H1 (cell line): ENCODE measurements at regions not wholly inside any gene's neighbourhood (a gene's known extent, or its start where the extent isn't known, plus 50 kb on each side); places are given as distances from the start of the nearest gene placed in this dataset.

Source experiments
- CTCF ChIA-PET: fragments of 300-600 bp; sonication (Branson Sonifier 250); formaldehyde crosslinking; loops from one replicate; lab custom pipeline; 2021; ENCODE audit not compliant: partially characterized antibody; lab: Charles Lee
- POLR2A ChIA-PET: fragments of 300-600 bp; sonication (Branson Sonifier 250); formaldehyde crosslinking; loops from one replicate; lab custom pipeline; 2021; ENCODE audit warnings: inconsistent platforms; ENCODE audit not compliant: partially characterized antibody; lab: Charles Lee
- DNase-seq, 2 experiments: peaks; one replicate each; pipeline versions ENCODE4 v3.0.0 to v3.0.0-alpha.2; 2010 to 2022; ENCODE audit warnings: low spot score in 2 of 2, low read depth in 1 of 2, mixed read lengths in 1 of 2
- FAIRE-seq: peaks from 2 replicates; lab custom pipeline; 2011; peaks lifted over from hg19 to GRCh38; lab: Jason Lieb, UNC
- H2AFZ ChIP-seq: 2 replicates; pipeline ENCODE4 v1.8.1; 2012; ENCODE audit warnings: low read length, inconsistent platforms
- H2AK5ac ChIP-seq: 2 replicates; pipeline ENCODE4 v1.6.1; 2013; ENCODE audit warnings: low read depth, low read length
- H2BK120ac ChIP-seq: replicated peaks from 2 replicates; pipeline ENCODE3; 2013; ENCODE audit warnings: low read depth, low read length, inconsistent platforms
- H2BK12ac ChIP-seq: 2 replicates; pipeline ENCODE4 v1.6.1; 2013; ENCODE audit warnings: low read depth, low read length
- H2BK15ac ChIP-seq: 2 replicates; pipeline ENCODE4 v1.6.1; 2013; ENCODE audit warnings: low read length
- H2BK20ac ChIP-seq: 2 replicates; pipeline ENCODE4 v1.6.1; 2013; ENCODE audit warnings: low read length
- H2BK5ac ChIP-seq: 2 replicates; pipeline ENCODE4 v1.6.1; 2013; ENCODE audit warnings: low read depth, low read length
- H3K14ac ChIP-seq: 2 replicates; pipeline ENCODE4 v1.6.1; 2013; ENCODE audit warnings: inconsistent platforms; ENCODE audit not compliant: insufficient read length
- H3K18ac ChIP-seq: 2 replicates; pipeline ENCODE4 v1.6.1; 2013; ENCODE audit warnings: low read length; ENCODE audit errors: extremely low read depth
- H3K23ac ChIP-seq: 2 replicates; pipeline ENCODE4 v1.6.1; 2013; ENCODE audit warnings: inconsistent platforms; ENCODE audit not compliant: insufficient read length
- H3K23me2 ChIP-seq: 2 replicates; pipeline ENCODE4 v1.6.1; 2013; ENCODE audit warnings: low read depth, low read length
- H3K27ac ChIP-seq: 2 replicates; pipeline ENCODE4 v1.6.1; 2011; ENCODE audit warnings: low read depth, low read length, inconsistent platforms
- H3K27me3 ChIP-seq, 4 experiments: replicated peaks in 1 of 4; 1 replicate in 1 of 4; 2 replicates in 3 of 4; pipeline versions ENCODE4 v1.6.1 to v1.8.1; 2011 to 2013; ENCODE audit warnings: low read length in 3 of 4, mild to moderate bottlenecking in 3 of 4, inconsistent platforms in 2 of 4, mixed read lengths in 2 of 4, moderate library complexity in 1 of 4; ENCODE audit not compliant: control insufficient read depth in 3 of 4, insufficient read depth in 3 of 4; ENCODE audit errors: extremely low read depth in 1 of 4
- H3K36me3 ChIP-seq, 4 experiments: 2 replicates each; pipeline versions ENCODE4 v1.6.1 to v1.8.1; 2011 to 2013; ENCODE audit warnings: mild to moderate bottlenecking in 4 of 4, low read length in 3 of 4, moderate library complexity in 2 of 4, control low read depth in 1 of 4, inconsistent platforms in 1 of 4; ENCODE audit not compliant: insufficient read depth in 4 of 4, control insufficient read depth in 2 of 4
- H3K4ac ChIP-seq: replicated peaks from 2 replicates; pipeline ENCODE3; 2013; ENCODE audit warnings: low read length, low read depth, mixed read lengths, inconsistent platforms; ENCODE audit not compliant: insufficient read length
- H3K4me1 ChIP-seq, 4 experiments: replicated peaks in 1 of 4; 1 replicate in 1 of 4; 2 replicates in 3 of 4; pipeline versions ENCODE4 v1.6.1 to v1.8.1; 2011 to 2013; ENCODE audit warnings: low read length in 3 of 4, inconsistent platforms in 2 of 4, mixed read lengths in 1 of 4; ENCODE audit not compliant: insufficient read depth in 4 of 4, control insufficient read depth in 3 of 4
- H3K4me2 ChIP-seq, 2 experiments: 2 replicates each; pipeline versions ENCODE4 v1.6.1 to v1.8.1; 2011 to 2013; ENCODE audit warnings: low read depth in 2 of 2, low read length in 2 of 2, control low read depth in 1 of 2, inconsistent platforms in 1 of 2, mild to moderate bottlenecking in 1 of 2; ENCODE audit not compliant: insufficient read depth in 1 of 2
- H3K4me3 ChIP-seq, 4 experiments: fragments of 200-600, 300-600 bp in 1 of 4; sonication (generic), shearing (Covaris generic), sonication (Bioruptor Twin) in 1 of 4; 2 replicates each; pipeline versions ENCODE4 v1.5.1 to v1.8.1; 2011 to 2016; ENCODE audit warnings: low read length in 4 of 4, low read depth in 3 of 4, control low read depth in 2 of 4, inconsistent platforms in 2 of 4, mild to moderate bottlenecking in 2 of 4, mixed read lengths in 1 of 4, moderate library complexity in 1 of 4; ENCODE audit not compliant: insufficient read depth in 2 of 4; ENCODE audit errors: extremely low read depth in 1 of 4
- H3K56ac ChIP-seq: replicated peaks from 2 replicates; pipeline ENCODE3; 2013; ENCODE audit warnings: low read depth, mild to moderate bottlenecking, mixed read lengths, low read length, inconsistent platforms; ENCODE audit not compliant: insufficient read length
- H3K79me1 ChIP-seq: 2 replicates; pipeline ENCODE4 v1.6.1; 2013; ENCODE audit warnings: low read depth, low read length, control low read depth
- H3K79me2 ChIP-seq, 2 experiments: 2 replicates each; pipeline versions ENCODE4 v1.6.1 to v1.8.1; 2012 to 2013; ENCODE audit warnings: low read length in 2 of 2, mild to moderate bottlenecking in 2 of 2, inconsistent platforms in 1 of 2; ENCODE audit not compliant: insufficient read depth in 2 of 2, control insufficient read depth in 1 of 2
- H3K9ac ChIP-seq, 4 experiments: replicated peaks in 1 of 4; 1 replicate in 1 of 4; 2 replicates in 3 of 4; pipeline versions ENCODE4 v1.6.1 to v1.8.1; 2011 to 2013; ENCODE audit warnings: low read depth in 3 of 4, low read length in 3 of 4, control low read depth in 2 of 4, mild to moderate bottlenecking in 2 of 4, moderate library complexity in 2 of 4, inconsistent platforms in 1 of 4; ENCODE audit errors: extremely low read depth in 1 of 4
- H3K9me3 ChIP-seq, 2 experiments: 2 replicates each; pipeline versions ENCODE4 v1.6.1 to v1.8.1; 2012 to 2013; ENCODE audit warnings: mild to moderate bottlenecking in 2 of 2, moderate library complexity in 2 of 2, control low read depth in 1 of 2, inconsistent platforms in 1 of 2, low read depth in 1 of 2, low read length in 1 of 2, mixed read lengths in 1 of 2; ENCODE audit not compliant: insufficient read depth in 2 of 2
- H4K20me1 ChIP-seq, 2 experiments: replicated peaks in 1 of 2; 2 replicates each; pipeline versions ENCODE3 to v1.8.1; 2011 to 2013; ENCODE audit warnings: inconsistent platforms in 2 of 2, low read length in 2 of 2, mild to moderate bottlenecking in 1 of 2; ENCODE audit not compliant: insufficient read depth in 2 of 2, control insufficient read depth in 1 of 2
- H4K5ac ChIP-seq: 2 replicates; pipeline ENCODE4 v1.6.1; 2013; ENCODE audit warnings: low read length, low read depth, mixed read lengths, inconsistent platforms; ENCODE audit not compliant: insufficient read length
- H4K8ac ChIP-seq: 2 replicates; pipeline ENCODE4 v1.8.0; 2013; ENCODE audit warnings: mild to moderate bottlenecking, moderate library complexity, low read length, inconsistent platforms; ENCODE audit not compliant: insufficient read depth; ENCODE audit errors: extremely low read depth
- H4K91ac ChIP-seq: replicated peaks from 2 replicates; pipeline ENCODE3; 2013; ENCODE audit warnings: low read length, mixed read lengths, inconsistent platforms; ENCODE audit not compliant: insufficient read length
- BRCA1 ChIP-seq: IDR thresholded peaks from 2 replicates; pipeline ENCODE4 v1.6.1; 2012; ENCODE audit warnings: low read depth, low read length, improper control_type of control experiment
- EP300 ChIP-seq, 2 experiments: IDR thresholded peaks; 1 replicate in 1 of 2; 2 replicates in 1 of 2; pipeline ENCODE4 v1.6.1; 2011 to 2012; ENCODE audit warnings: low read depth in 2 of 2, low read length in 2 of 2, mild to moderate bottlenecking in 2 of 2, borderline replicate concordance in 1 of 2, inconsistent platforms in 1 of 2, moderate library complexity in 1 of 2
- EZH2 ChIP-seq: fragments of 200-600 bp; sonication (generic); IDR thresholded peaks from 2 replicates; pipeline ENCODE4 v1.7.1; 2012; ENCODE audit warnings: low read depth, mild to moderate bottlenecking, moderate library complexity, low read length, inconsistent platforms; ENCODE audit not compliant: severe bottlenecking
- KDM1A ChIP-seq: fragments of 200-600, 300-600 bp; sonication (generic); IDR thresholded peaks from 2 replicates; pipeline ENCODE4 v1.7.1; 2016; ENCODE audit warnings: mild to moderate bottlenecking, low read length, borderline replicate concordance
- RNF2 ChIP-seq: fragments of 200-900, 300-1000 bp; sonication (generic); IDR thresholded peaks from 2 replicates; pipeline ENCODE4 v1.7.1; 2016; ENCODE audit warnings: borderline replicate concordance, low read depth, mild to moderate bottlenecking, antibody characterized with exemption, low read length; ENCODE audit not compliant: poor library complexity, severe bottlenecking; ENCODE audit errors: missing control alignments
- SIN3A ChIP-seq, 2 experiments: IDR thresholded peaks in 1 of 2; conservative IDR thresholded peaks in 1 of 2; 2 replicates each; pipeline ENCODE4 v1.6.1; 2011 to 2012; ENCODE audit warnings: low read length in 2 of 2, improper control_type of control experiment in 1 of 2, low read depth in 1 of 2, mild to moderate bottlenecking in 1 of 2
- SP2 ChIP-seq: IDR thresholded peaks from 2 replicates; pipeline ENCODE4 v1.6.1; 2012; ENCODE audit warnings: mild to moderate bottlenecking, low read length, inconsistent platforms
- WGBS, 2 experiments: shearing (Covaris generic) in 1 of 2; methylation state at CpG; one replicate each; pipeline versions ENCODE4 v1.1.6 to v1.1.7; 2013 to 2015; ENCODE audit warnings: low lambda C conversion rate in 2 of 2, mixed read lengths in 2 of 2, inconsistent platforms in 1 of 2, low coverage in 1 of 2, missing lambda C conversion rate in 1 of 2; ENCODE audit not compliant: insufficient replicate concordance in 2 of 2, insufficient coverage in 1 of 2, insufficient read length in 1 of 2; ENCODE audit errors: extremely low coverage in 1 of 2, missing lambda C conversion rate in 1 of 2; 5-methylcytosine and 5-hydroxymethylcytosine counted together

DNA sequence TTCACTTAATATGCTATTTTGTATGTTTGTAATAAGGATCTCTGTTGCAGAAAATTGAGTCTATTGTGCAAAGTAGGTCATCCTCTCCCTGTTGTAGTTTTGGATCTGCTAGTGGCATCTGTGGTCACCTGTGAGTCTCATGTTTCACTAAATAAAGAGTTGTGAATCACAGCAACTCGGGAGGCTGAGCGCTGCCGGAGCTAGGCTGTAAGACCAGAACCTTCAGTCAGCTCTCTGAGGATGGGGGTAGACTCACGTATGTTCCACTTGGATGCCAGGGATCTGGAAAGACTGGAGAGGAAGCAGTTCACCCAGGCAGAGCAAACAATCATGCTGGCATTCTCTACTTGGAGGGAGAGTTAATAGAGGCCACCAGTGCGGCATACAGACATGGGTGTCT lies 187.3 kb upstream of the FOXA2 start:
- Histone ChIP-seq H3K23me2 (no peaks in the 10 kb centered on the region), H2BK5ac (no peak overlapping the region), H3K4ac (no peak overlapping the region), H3K9me3 (peaks cover 0 to 7% of the 10 kb centered on the region in 2 experiments; a peak in 2 of 4 replicates), H3K79me2 (no peaks in the 10 kb centered on the region), H3K4me1 (no peaks in the 10 kb centered on the region), H3K79me1 (no peaks in the 10 kb centered on the region), H3K27me3 (no peaks in the 10 kb centered on the region), H4K5ac (no peak overlapping the region), H3K9ac (no peak overlapping the region), H3K27ac (no peak overlapping the region), H3K14ac (no peak overlapping the region), H2BK20ac (no peak overlapping the region), H2BK15ac (no peak overlapping the region), H3K4me3 (no peak overlapping the region), H3K56ac (no peak overlapping the region), H3K23ac (no peak overlapping the region), H3K4me2 (no peak overlapping the region), H4K8ac (no peak overlapping the region), H2BK12ac (no peak overlapping the region), H2AFZ (no peak overlapping the region), H4K20me1 (no peaks in the 10 kb centered on the region), H3K36me3 (no peaks in the 10 kb centered on the region), H2AK5ac (no peak overlapping the region), H3K18ac (no peak overlapping the region), H2BK120ac (no peak overlapping the region), H4K91ac (no peak overlapping the region)
- DNase-seq = no peak
- no peak for FAIRE-seq
- 89% methylated on average over 5 of the region's 5 CpGs; no CpG with 5 or more reads in 1 of the 2 experiments for WGBS, 2 experiments
- CTCF ChIA-PET = interaction anchor here (1.9 kb wide), 1 partner anchor 12 kb away, joined by 3 read pairs; no protein-coding TSS in a partner anchor
- POLR2A ChIA-PET = no interaction called here
- TF ChIP-seq KDM1A (no peak), EZH2 (no peak), SP2 (no peak), BRCA1 (no peak), EP300 (IDR thresholded peaks at IDR 0.05; ENCODE audit: borderline replicate concordance in 1 of 2, low read depth in 2 of 2, low read length in 2 of 2) (no peak), SIN3A (conservative IDR thresholded peaks at IDR 0.05 in 1 of 2, IDR thresholded peaks at IDR 0.05 in 1 of 2; ENCODE audit: low read depth in 1 of 2, low read length in 2 of 2) (no peak), RNF2 (no peak)
